ENCODE measurements at regions not wholly inside any gene's neighbourhood (a gene's known extent, or its start where the extent isn't known, plus 50 kb on each side); places are given as distances from the start of the nearest gene placed in this dataset.

DNA sequence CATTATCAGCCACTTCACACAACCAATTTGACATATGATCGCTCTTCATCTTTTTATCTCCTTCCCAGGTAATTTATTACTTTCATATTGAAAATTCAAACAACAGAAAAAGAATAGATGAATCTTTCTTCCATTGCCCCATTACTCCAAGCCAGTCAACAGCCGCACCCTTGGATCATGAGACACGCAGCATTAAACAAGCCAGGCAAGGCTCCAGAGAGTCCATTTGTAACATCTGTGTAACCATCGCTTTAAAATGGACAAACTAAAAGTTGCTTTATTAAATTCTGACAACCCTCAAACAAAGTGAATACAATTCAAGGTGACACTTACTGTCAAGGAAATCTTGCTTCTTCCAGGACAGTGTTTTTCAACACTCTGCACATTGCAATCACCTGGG lies 200.3 kb downstream of the EPM2A start (continued):
- no peak for TF ChIP-seq SALL2 (CRISPR knock-in tag; IDR thresholded peaks at IDR 0.05)
- TF ChIP-seq ZFP1 (CRISPR knock-in tag; IDR thresholded peaks at IDR 0.05): no peak
- TF ChIP-seq CTCF (CRISPR knock-in tag; IDR thresholded peaks at IDR 0.05): no peak
- no peak for TF ChIP-seq SIN3B (IDR thresholded peaks at IDR 0.05; ENCODE audit: low read length)
- TF ChIP-seq FIP1L1 (IDR thresholded peaks at IDR 0.05; ENCODE audit: borderline replicate concordance, insufficient read depth, low read depth, low read length): no peak
- TF ChIP-seq NR2F2 (IDR thresholded peaks at IDR 0.05; ENCODE audit: borderline replicate concordance, low read depth): no peak

- no peak overlapping the region for H3K4me2 ChIP-seq (ENCODE audit: low read depth, low read length)
- no peak overlapping the region for H3K27ac ChIP-seq (ENCODE audit: extremely low read length, insufficient read depth, low read length)
- ATAC-seq: no peak
- WGBS (ENCODE audit: low lambda C conversion rate): 5% methylated on average over 1 of the region's 1 CpG
- intact Hi-C loops (cut with micrococcal nuclease; ENCODE audit: unreplicated experiment): no loop called here
- no peaks in the 10 kb centered on the region for H3K36me3 ChIP-seq (replicated peaks in 1 of 2; ENCODE audit: control insufficient read depth in 1 of 2, insufficient read depth in 2 of 2, low read length in 2 of 2)
- H3K9ac ChIP-seq (ENCODE audit: insufficient read depth, low read depth, low read length): no peak overlapping the region
- DNase-seq (ENCODE audit: low spot score): no peak
- CTCF ChIA-PET (ENCODE audit: low intra/inter-chr PET ratio, low total read pairs): no interaction called here
- no peaks in the 10 kb centered on the region for H3K79me2 ChIP-seq (ENCODE audit: insufficient read depth, low read length)
- POLR2A ChIA-PET: no interaction called here
- no peak for FAIRE-seq
- no TSS peak for BruUV-seq (replicated peaks)
- H2AFZ ChIP-seq (ENCODE audit: low read length): no peak overlapping the region
- H4K20me1 ChIP-seq (ENCODE audit: insufficient read depth, low read length): no peaks in the 10 kb centered on the region
- in situ Hi-C loops (cut with HindIII; ENCODE audit: extremely low pct_ligation_motif_present, low pct_unique_long_range_greater_than_20kb): no loop called here
- H3K27me3 ChIP-seq (ENCODE audit: control insufficient read depth in 1 of 2, insufficient read depth in 2 of 2, low read length in 2 of 2): no peaks in the 10 kb centered on the region
- TF ChIP-seq STAG1 (CRISPR knock-in tag; IDR thresholded peaks at IDR 0.05) (no peak), GFI1 (CRISPR knock-in tag; IDR thresholded peaks at IDR 0.05; ENCODE audit: borderline replicate concordance) (no peak), YEATS4 (CRISPR knock-in tag; IDR thresholded peaks at IDR 0.05; ENCODE audit: borderline replicate concordance) (no peak), ZNF33B (CRISPR knock-in tag; IDR thresholded peaks at IDR 0.05) (no peak), ZNF501 (CRISPR knock-in tag; IDR thresholded peaks at IDR 0.05) (no peak), CREB1 (IDR thresholded peaks at IDR 0.05) (no peak), CREB1 (CRISPR knock-in tag; IDR thresholded peaks at IDR 0.05) (no peak), IKZF4 (CRISPR knock-in tag; IDR thresholded peaks at IDR 0.05; ENCODE audit: borderline replicate concordance, low read depth, not compliant biosample characterization) (no peak)
- TF ChIP-seq, protein P1, sequence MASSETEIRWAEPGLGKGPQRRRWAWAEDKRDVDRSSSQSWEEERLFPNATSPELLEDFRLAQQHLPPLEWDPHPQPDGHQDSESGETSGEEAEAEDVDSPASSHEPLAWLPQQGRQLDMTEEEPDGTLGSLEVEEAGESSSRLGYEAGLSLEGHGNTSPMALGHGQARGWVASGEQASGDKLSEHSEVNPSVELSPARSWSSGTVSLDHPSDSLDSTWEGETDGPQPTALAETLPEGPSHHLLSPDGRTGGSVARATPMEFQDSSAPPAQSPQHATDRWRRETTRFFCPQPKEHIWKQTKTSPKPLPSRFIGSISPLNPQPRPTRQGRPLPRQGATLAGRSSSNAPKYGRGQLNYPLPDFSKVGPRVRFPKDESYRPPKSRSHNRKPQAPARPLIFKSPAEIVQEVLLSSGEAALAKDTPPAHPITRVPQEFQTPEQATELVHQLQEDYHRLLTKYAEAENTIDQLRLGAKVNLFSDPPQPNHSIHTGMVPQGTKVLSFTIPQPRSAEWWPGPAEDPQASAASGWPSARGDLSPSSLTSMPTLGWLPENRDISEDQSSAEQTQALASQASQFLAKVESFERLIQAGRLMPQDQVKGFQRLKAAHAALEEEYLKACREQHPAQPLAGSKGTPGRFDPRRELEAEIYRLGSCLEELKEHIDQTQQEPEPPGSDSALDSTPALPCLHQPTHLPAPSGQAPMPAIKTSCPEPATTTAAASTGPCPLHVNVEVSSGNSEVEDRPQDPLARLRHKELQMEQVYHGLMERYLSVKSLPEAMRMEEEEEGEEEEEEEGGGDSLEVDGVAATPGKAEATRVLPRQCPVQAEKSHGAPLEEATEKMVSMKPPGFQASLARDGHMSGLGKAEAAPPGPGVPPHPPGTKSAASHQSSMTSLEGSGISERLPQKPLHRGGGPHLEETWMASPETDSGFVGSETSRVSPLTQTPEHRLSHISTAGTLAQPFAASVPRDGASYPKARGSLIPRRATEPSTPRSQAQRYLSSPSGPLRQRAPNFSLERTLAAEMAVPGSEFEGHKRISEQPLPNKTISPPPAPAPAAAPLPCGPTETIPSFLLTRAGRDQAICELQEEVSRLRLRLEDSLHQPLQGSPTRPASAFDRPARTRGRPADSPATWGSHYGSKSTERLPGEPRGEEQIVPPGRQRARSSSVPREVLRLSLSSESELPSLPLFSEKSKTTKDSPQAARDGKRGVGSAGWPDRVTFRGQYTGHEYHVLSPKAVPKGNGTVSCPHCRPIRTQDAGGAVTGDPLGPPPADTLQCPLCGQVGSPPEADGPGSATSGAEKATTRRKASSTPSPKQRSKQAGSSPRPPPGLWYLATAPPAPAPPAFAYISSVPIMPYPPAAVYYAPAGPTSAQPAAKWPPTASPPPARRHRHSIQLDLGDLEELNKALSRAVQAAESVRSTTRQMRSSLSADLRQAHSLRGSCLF (CRISPR knock-in tag; IDR thresholded peaks at IDR 0.05; ENCODE audit: borderline replicate concordance): no peak
- TF ChIP-seq, protein P2, sequence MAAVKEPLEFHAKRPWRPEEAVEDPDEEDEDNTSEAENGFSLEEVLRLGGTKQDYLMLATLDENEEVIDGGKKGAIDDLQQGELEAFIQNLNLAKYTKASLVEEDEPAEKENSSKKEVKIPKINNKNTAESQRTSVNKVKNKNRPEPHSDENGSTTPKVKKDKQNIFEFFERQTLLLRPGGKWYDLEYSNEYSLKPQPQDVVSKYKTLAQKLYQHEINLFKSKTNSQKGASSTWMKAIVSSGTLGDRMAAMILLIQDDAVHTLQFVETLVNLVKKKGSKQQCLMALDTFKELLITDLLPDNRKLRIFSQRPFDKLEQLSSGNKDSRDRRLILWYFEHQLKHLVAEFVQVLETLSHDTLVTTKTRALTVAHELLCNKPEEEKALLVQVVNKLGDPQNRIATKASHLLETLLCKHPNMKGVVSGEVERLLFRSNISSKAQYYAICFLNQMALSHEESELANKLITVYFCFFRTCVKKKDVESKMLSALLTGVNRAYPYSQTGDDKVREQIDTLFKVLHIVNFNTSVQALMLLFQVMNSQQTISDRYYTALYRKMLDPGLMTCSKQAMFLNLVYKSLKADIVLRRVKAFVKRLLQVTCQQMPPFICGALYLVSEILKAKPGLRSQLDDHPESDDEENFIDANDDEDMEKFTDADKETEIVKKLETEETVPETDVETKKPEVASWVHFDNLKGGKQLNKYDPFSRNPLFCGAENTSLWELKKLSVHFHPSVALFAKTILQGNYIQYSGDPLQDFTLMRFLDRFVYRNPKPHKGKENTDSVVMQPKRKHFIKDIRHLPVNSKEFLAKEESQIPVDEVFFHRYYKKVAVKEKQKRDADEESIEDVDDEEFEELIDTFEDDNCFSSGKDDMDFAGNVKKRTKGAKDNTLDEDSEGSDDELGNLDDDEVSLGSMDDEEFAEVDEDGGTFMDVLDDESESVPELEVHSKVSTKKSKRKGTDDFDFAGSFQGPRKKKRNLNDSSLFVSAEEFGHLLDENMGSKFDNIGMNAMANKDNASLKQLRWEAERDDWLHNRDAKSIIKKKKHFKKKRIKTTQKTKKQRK (IDR thresholded peaks at IDR 0.05; ENCODE audit: low read length): no peak
- no peaks in the 10 kb centered on the region for H3K9me3 ChIP-seq (ENCODE audit: low read length)
- no peaks in the 10 kb centered on the region for H3K4me1 ChIP-seq (ENCODE audit: insufficient read depth, low read length)
- no peak overlapping the region for H3K4me3 ChIP-seq (replicated peaks in 1 of 3; ENCODE audit: insufficient read depth in 1 of 3, low read depth in 2 of 3, low read length in 3 of 3)
These were observed 196.3 kb downstream of the EPM2A start for GRCh38 chr6:145538989-145539388.

All from HepG2 (cell line).